SH-SY5Y (cell line): ENCODE measurements at regions not wholly inside any gene's neighbourhood (a gene's known extent, or its start where the extent isn't known, plus 50 kb on each side); places are given as distances from the start of the nearest gene placed in this dataset.

Experiments
- GATA2 ChIP-seq: IDR thresholded peaks from 2 replicates; pipeline ENCODE4 v1.6.1; 2011; ENCODE audit warnings: mild to moderate bottlenecking, low read depth, low read length
- GATA3 ChIP-seq: IDR thresholded peaks from 2 replicates; pipeline ENCODE4 v1.6.1; 2011; ENCODE audit warnings: low read depth, mild to moderate bottlenecking, low read length, moderate library complexity

DNA sequence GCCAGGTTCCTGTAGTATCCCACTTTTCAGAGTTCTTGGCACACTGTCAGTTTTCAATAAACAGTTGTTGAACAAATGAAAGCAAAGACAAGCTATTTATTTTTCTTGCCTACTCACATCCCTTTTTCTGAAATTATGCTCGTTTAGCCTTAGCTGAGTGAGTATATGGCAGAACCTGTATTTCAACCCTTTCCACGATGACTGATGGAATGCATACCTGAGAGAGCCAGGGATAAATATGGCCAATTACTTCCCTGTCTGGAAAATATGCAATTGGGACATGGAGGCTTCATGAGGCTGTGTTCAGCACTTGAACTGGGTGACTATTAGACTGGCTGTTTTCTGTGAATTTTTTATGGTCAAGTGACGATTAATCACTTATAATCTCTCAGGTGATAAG lies 144.5 kb upstream of the POT1 start:
- TF ChIP-seq GATA2 (no peak), GATA3 (no peak)
